Frontal cortex (tissue), 3 donors: ENCODE measurements at regions not wholly inside any gene's neighbourhood (a gene's known extent, or its start where the extent isn't known, plus 50 kb on each side); places are given as distances from the start of the nearest gene placed in this dataset.
"Not testable (repeated sequence)": the region's sequence is repeated elsewhere in the genome, so short reads cannot be mapped to it uniquely, and the experiment has no call there.

Source experiments
- DNase-seq, 2 donors: peaks; one replicate each; pipeline ENCODE4 v3.0.0; 2012; ENCODE audit warnings: low spot score in 2 of 2
- FAIRE-seq: peaks from 2 replicates; lab custom pipeline; 2012; peaks lifted over from hg19 to GRCh38; lab: Jason Lieb, UNC
- donor health status: control.
- donor health status: control.
- donor health status: control.

GRCh38 chr7:9391221-9391620 is 957.8 kb downstream of the NXPH1 start:
- FAIRE-seq: no peak
- DNase-seq: no peak

- FAIRE-seq: no peak
- no peak for DNase-seq
These were observed 958.6 kb downstream of the NXPH1 start for GRCh38 chr7:9391984-9392383.

GRCh38 chr7:9404386-9404785 is 971.0 kb downstream of the NXPH1 start:
- FAIRE-seq, DNase-seq: not testable (repeated sequence)

- no peak for DNase-seq
These were observed 974.4 kb downstream of the NXPH1 start for GRCh38 chr7:9407816-9408215.

GRCh38 chr7:9453521-9453920 is 1020.1 kb downstream of the NXPH1 start:
- DNase-seq (no peak), FAIRE-seq (no peak)

More at GRCh38 chr7:9407816-9408215, 974.4 kb downstream of the NXPH1 start:
- FAIRE-seq: no peak

GRCh38 chr7:9488555-9488954 is 1055.1 kb downstream of the NXPH1 start:
- FAIRE-seq (no peak), DNase-seq (no peak)

- FAIRE-seq: no peak
- no peak for DNase-seq
These were observed 1064.9 kb downstream of the NXPH1 start for GRCh38 chr7:9498303-9498702.

GRCh38 chr7:9502269-9502668 is 1068.9 kb downstream of the NXPH1 start:
- DNase-seq (no peak), FAIRE-seq (no peak)

GRCh38 chr7:9504678-9505077 is 1071.3 kb downstream of the NXPH1 start:
- no peak for DNase-seq
- no peak for FAIRE-seq

GRCh38 chr7:9505516-9505915 is 1072.1 kb downstream of the NXPH1 start:
- DNase-seq (no peak), FAIRE-seq (no peak)

GRCh38 chr7:9507290-9507689 is 1073.9 kb downstream of the NXPH1 start:
- FAIRE-seq (no peak), DNase-seq (no peak)

GRCh38 chr7:9516662-9517061 is 1083.3 kb downstream of the NXPH1 start:
- no peak for DNase-seq

GRCh38 chr7:9523579-9523978 is 1090.2 kb downstream of the NXPH1 start:
- peak; percentile 42 for FAIRE-seq
- no peak for DNase-seq

More at GRCh38 chr7:9516662-9517061, 1083.3 kb downstream of the NXPH1 start:
- FAIRE-seq: no peak

GRCh38 chr7:9552431-9552830 is 1119.0 kb downstream of the NXPH1 start:
- not testable (repeated sequence) for FAIRE-seq, DNase-seq

GRCh38 chr7:9557853-9558252 is 1124.4 kb downstream of the NXPH1 start:
- no peak for DNase-seq
- no peak for FAIRE-seq

GRCh38 chr7:9575716-9576115 is 1142.3 kb downstream of the NXPH1 start:
- DNase-seq (no peak), FAIRE-seq (no peak)

GRCh38 chr7:9582824-9583223 is 1149.4 kb downstream of the NXPH1 start:
- DNase-seq: no peak
- no peak for FAIRE-seq

GRCh38 chr7:9598411-9598810 is 1165.0 kb downstream of the NXPH1 start:
- no peak for FAIRE-seq
- DNase-seq: no peak

- no peak for FAIRE-seq
These were observed 1167.6 kb downstream of the NXPH1 start for GRCh38 chr7:9600974-9601373.

GRCh38 chr7:9603291-9603690 is 1169.9 kb downstream of the NXPH1 start:
- FAIRE-seq: no peak

More at GRCh38 chr7:9600974-9601373, 1167.6 kb downstream of the NXPH1 start:
- DNase-seq: no peak

GRCh38 chr7:9608560-9608959 is 1175.2 kb downstream of the NXPH1 start:
- FAIRE-seq: no peak
- DNase-seq: no peak

More at GRCh38 chr7:9603291-9603690, 1169.9 kb downstream of the NXPH1 start:
- no peak for DNase-seq

GRCh38 chr7:9620899-9621298 is 1187.5 kb downstream of the NXPH1 start:
- DNase-seq, FAIRE-seq: not testable (repeated sequence)
